HEK293 (cell line): ENCODE measurements at regions not wholly inside any gene's neighbourhood (a gene's known extent, or its start where the extent isn't known, plus 50 kb on each side); places are given as distances from the start of the nearest gene placed in this dataset.

Source experiments
- CTCF ChIA-PET: fragments of 350-600 bp; formaldehyde crosslinking; extraction: SDS; loops from one replicate; lab custom pipeline; 2021; ENCODE audit warnings: antibody characterized with exemption; lab: Yijun Ruan, JAX
- POLR2A ChIA-PET: fragments of 300-600 bp; formaldehyde crosslinking; extraction: SDS; loops from one replicate; lab custom pipeline; 2020; ENCODE audit warnings: antibody characterized with exemption, inconsistent platforms; lab: Yijun Ruan, JAX
- H3K27ac ChIP-seq: fragments of 200-500 bp; sonication (Bioruptor generic); 2 replicates; pipeline ENCODE4 v1.5.1; 2014; ENCODE audit warnings: low read depth, low read length, control low read depth, inconsistent platforms; ENCODE audit errors: extremely low read depth
- H3K36me3 ChIP-seq, 2 experiments: fragments of 200-500 bp in 1 of 2; sonication (Bioruptor generic) in 1 of 2; 1 replicate in 1 of 2; 2 replicates in 1 of 2; pipeline ENCODE4 v1.5.1; 2014 to 2017; ENCODE audit warnings: inconsistent platforms in 2 of 2, low read length in 2 of 2; ENCODE audit not compliant: control insufficient read depth in 2 of 2, insufficient read depth in 1 of 2
- H3K4me1 ChIP-seq: fragments of 200-500 bp; sonication (Bioruptor generic); 2 replicates; pipeline ENCODE4 v1.5.1; 2014; ENCODE audit warnings: mild to moderate bottlenecking, low read length, inconsistent platforms; ENCODE audit not compliant: control insufficient read depth, insufficient read depth
- H3K4me3 ChIP-seq: 2 replicates; pipeline ENCODE4 v1.5.1; 2011; ENCODE audit warnings: low read depth, mild to moderate bottlenecking, control low read depth, low read length, moderate library complexity
- H3K9me3 ChIP-seq: fragments of 200-500 bp; sonication (Bioruptor generic); 2 replicates; pipeline ENCODE4 v1.5.1; 2014; ENCODE audit warnings: low read depth, low read length, inconsistent platforms; ENCODE audit not compliant: control insufficient read depth, insufficient read depth
- BCL11A ChIP-seq: fragments of 450-650 bp; formaldehyde crosslinking; IDR thresholded peaks from 2 replicates; pipeline ENCODE4 v1.5.1; 2016; ENCODE audit warnings: low read depth, missing biosample characterization, missing genetic modification characterization
- PBX3 ChIP-seq: sonication (generic); formaldehyde crosslinking; IDR thresholded peaks from 2 replicates; pipeline ENCODE4 v1.8.1; 2022; ENCODE audit warnings: mild to moderate bottlenecking, moderate library complexity, missing genetic modification reagents
- ZBTB17 ChIP-seq: fragments of 450-650 bp; formaldehyde crosslinking; IDR thresholded peaks from 2 replicates; pipeline ENCODE4 v1.5.1; 2016; ENCODE audit warnings: missing biosample characterization, missing genetic modification characterization
- ZBTB44 ChIP-seq: fragments of 450-650 bp; IDR thresholded peaks from 2 replicates; pipeline ENCODE4 v1.5.1; 2018; ENCODE audit warnings: missing biosample characterization, mild to moderate bottlenecking, missing genetic modification characterization
- ZBTB7A ChIP-seq: fragments of 450-650 bp; formaldehyde crosslinking; IDR thresholded peaks from 2 replicates; pipeline ENCODE4 v1.5.1; 2016; ENCODE audit warnings: low read depth, missing biosample characterization, missing genetic modification characterization
- ZNF114 ChIP-seq: fragments of 450-650 bp; formaldehyde crosslinking; IDR thresholded peaks from 2 replicates; pipeline ENCODE4 v1.5.0; 2017; ENCODE audit warnings: missing biosample characterization, missing genetic modification characterization
- ZNF146 ChIP-seq: fragments of 450-650 bp; formaldehyde crosslinking; IDR thresholded peaks from 2 replicates; pipeline ENCODE4 v1.5.1; 2016; ENCODE audit warnings: missing biosample characterization, missing genetic modification characterization
- ZNF19 ChIP-seq: fragments of 450-650 bp; formaldehyde crosslinking; IDR thresholded peaks from 2 replicates; pipeline ENCODE4; 2016; ENCODE audit warnings: missing biosample characterization, missing genetic modification characterization, low read depth
- ZNF266 ChIP-seq: fragments of 450-650 bp; formaldehyde crosslinking; IDR thresholded peaks from 2 replicates; pipeline ENCODE4 v1.5.1; 2016; ENCODE audit warnings: missing biosample characterization, missing genetic modification characterization, low read depth
- ZNF311 ChIP-seq: fragments of 450-650 bp; formaldehyde crosslinking; IDR thresholded peaks from 2 replicates; pipeline ENCODE4 v1.5.1; 2017; ENCODE audit warnings: missing biosample characterization, missing genetic modification characterization, borderline replicate concordance
- ZNF362 ChIP-seq: fragments of 450-650 bp; formaldehyde crosslinking; IDR thresholded peaks from 2 replicates; pipeline ENCODE4 v1.5.1; 2016; ENCODE audit warnings: missing biosample characterization, missing genetic modification characterization
- ZNF394 ChIP-seq: fragments of 450-650 bp; formaldehyde crosslinking; IDR thresholded peaks from 2 replicates; pipeline ENCODE4 v1.5.1; 2016; ENCODE audit warnings: missing biosample characterization, missing genetic modification characterization, mild to moderate bottlenecking, moderate library complexity, borderline replicate concordance
- ZNF48 ChIP-seq: fragments of 450-650 bp; formaldehyde crosslinking; IDR thresholded peaks from 2 replicates; pipeline ENCODE4 v1.5.1; 2016; ENCODE audit warnings: missing biosample characterization, missing genetic modification characterization
- ZNF571 ChIP-seq: fragments of 450-650 bp; formaldehyde crosslinking; IDR thresholded peaks from 2 replicates; pipeline ENCODE4 v1.5.0; 2017; ENCODE audit warnings: missing biosample characterization, missing genetic modification characterization
- ZNF585B ChIP-seq: fragments of 450-650 bp; formaldehyde crosslinking; IDR thresholded peaks from 2 replicates; pipeline ENCODE4 v1.5.1; 2016; ENCODE audit warnings: missing biosample characterization, missing genetic modification characterization
- ZNF626 ChIP-seq: fragments of 450-650 bp; sonication (Bioruptor Pico); formaldehyde crosslinking; IDR thresholded peaks from 2 replicates; pipeline ENCODE4 v1.5.1; 2018; ENCODE audit warnings: missing biosample characterization, missing genetic modification characterization, inconsistent platforms
- ZNF639 ChIP-seq: fragments of 450-650 bp; formaldehyde crosslinking; IDR thresholded peaks from 2 replicates; pipeline ENCODE4 v1.5.1; 2016; ENCODE audit warnings: missing biosample characterization, missing genetic modification characterization
- ZNF645 ChIP-seq: fragments of 450-650 bp; formaldehyde crosslinking; IDR thresholded peaks from 2 replicates; pipeline ENCODE4; 2016; ENCODE audit warnings: missing biosample characterization, missing genetic modification characterization
- ZNF777 ChIP-seq: fragments of 450-650 bp; formaldehyde crosslinking; IDR thresholded peaks from 2 replicates; pipeline ENCODE4 v1.5.1; 2017; ENCODE audit warnings: missing biosample characterization, missing genetic modification characterization, borderline replicate concordance
- TF ChIP-seq, protein P1 (sequence below): fragments of 450-650 bp; formaldehyde crosslinking; IDR thresholded peaks from 2 replicates; pipeline ENCODE4 v1.5.1; 2017; ENCODE audit warnings: missing biosample characterization, mild to moderate bottlenecking, missing genetic modification characterization, moderate library complexity

DNA sequence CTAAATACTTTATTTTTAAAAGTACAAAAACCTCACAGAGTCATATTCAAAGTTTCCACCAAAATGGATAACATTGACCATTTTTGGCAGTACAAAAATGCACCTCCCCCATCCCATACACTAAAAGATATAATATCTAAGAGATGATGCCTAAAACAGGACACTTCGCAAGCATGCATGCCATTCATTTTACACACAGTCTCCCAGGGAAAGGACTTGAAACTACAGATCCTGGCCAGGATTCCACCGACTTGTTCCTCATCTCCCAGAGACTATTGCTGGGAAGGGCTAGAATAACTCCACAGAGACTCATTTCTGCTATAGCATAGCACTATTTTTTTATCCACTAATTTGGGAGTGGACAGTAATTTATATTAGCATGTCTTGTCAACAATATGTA, 81.7 kb downstream of the MTNR1B start:
- Histone ChIP-seq H3K27ac (no peak overlapping the region), H3K36me3 (no peaks in the 10 kb centered on the region), H3K4me3 (no peak overlapping the region), H3K4me1 (no peaks in the 10 kb centered on the region)
- POLR2A ChIA-PET, result no interaction called here
- no peak for TF ChIP-seq ZNF146 (tag by site-specific recombination)
- no peak for TF ChIP-seq ZNF777 (tag by site-specific recombination)
- no peak for TF ChIP-seq ZNF626 (tag by site-specific recombination)
- TF ChIP-seq ZNF362, result no peak
- no peak for TF ChIP-seq ZBTB17 (tag by site-specific recombination)
- TF ChIP-seq, protein P1, sequence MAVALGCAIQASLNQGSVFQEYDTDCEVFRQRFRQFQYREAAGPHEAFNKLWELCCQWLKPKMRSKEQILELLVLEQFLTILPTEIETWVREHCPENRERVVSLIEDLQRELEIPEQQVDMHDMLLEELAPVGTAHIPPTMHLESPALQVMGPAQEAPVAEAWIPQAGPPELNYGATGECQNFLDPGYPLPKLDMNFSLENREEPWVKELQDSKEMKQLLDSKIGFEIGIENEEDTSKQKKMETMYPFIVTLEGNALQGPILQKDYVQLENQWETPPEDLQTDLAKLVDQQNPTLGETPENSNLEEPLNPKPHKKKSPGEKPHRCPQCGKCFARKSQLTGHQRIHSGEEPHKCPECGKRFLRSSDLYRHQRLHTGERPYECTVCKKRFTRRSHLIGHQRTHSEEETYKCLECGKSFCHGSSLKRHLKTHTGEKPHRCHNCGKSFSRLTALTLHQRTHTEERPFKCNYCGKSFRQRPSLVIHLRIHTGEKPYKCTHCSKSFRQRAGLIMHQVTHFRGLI (tag by site-specific recombination), result no peak
- TF ChIP-seq ZNF571 (tag by site-specific recombination), result no peak
- TF ChIP-seq ZNF266 (tag by site-specific recombination), result no peak
- TF ChIP-seq ZNF645 (tag by site-specific recombination), result no peak
- TF ChIP-seq ZNF311 (tag by site-specific recombination), result no peak
- no peak for TF ChIP-seq ZNF585B
- TF ChIP-seq ZNF48 (tag by site-specific recombination), result no peak
- no peak for TF ChIP-seq ZBTB7A (tag by site-specific recombination)
- TF ChIP-seq ZNF639 (tag by site-specific recombination), result no peak
- no peak for TF ChIP-seq PBX3 (CRISPR knock-in tag)
- TF ChIP-seq BCL11A, result no peak
- TF ChIP-seq ZNF19, result no peak
- TF ChIP-seq ZNF394 (tag by site-specific recombination), result no peak
- TF ChIP-seq ZNF114, result no peak
- TF ChIP-seq ZBTB44, result no peak
- TF ChIP-seq, all 188 proteins: peak for 0
- CTCF ChIA-PET, result no interaction called here
- no peaks in the 10 kb centered on the region for H3K9me3 ChIP-seq
